Stimulated activated CD4-positive, alpha-beta T cell treated with anti-CD3 and anti-CD28 coated beads, Interleukin-15, amount 100 ng/mL, for 1 hour (primary cell): ENCODE measurements at regions not wholly inside any gene's neighbourhood (a gene's known extent, or its start where the extent isn't known, plus 50 kb on each side); places are given as distances from the start of the nearest gene placed in this dataset.

Experiments
- DNase-seq, 2 donors: peaks; one replicate each; pipeline ENCODE4 v3.0.0-alpha.2; 2020; ENCODE audit warnings: low read depth in 1 of 2, low spot score in 1 of 2

DNA sequence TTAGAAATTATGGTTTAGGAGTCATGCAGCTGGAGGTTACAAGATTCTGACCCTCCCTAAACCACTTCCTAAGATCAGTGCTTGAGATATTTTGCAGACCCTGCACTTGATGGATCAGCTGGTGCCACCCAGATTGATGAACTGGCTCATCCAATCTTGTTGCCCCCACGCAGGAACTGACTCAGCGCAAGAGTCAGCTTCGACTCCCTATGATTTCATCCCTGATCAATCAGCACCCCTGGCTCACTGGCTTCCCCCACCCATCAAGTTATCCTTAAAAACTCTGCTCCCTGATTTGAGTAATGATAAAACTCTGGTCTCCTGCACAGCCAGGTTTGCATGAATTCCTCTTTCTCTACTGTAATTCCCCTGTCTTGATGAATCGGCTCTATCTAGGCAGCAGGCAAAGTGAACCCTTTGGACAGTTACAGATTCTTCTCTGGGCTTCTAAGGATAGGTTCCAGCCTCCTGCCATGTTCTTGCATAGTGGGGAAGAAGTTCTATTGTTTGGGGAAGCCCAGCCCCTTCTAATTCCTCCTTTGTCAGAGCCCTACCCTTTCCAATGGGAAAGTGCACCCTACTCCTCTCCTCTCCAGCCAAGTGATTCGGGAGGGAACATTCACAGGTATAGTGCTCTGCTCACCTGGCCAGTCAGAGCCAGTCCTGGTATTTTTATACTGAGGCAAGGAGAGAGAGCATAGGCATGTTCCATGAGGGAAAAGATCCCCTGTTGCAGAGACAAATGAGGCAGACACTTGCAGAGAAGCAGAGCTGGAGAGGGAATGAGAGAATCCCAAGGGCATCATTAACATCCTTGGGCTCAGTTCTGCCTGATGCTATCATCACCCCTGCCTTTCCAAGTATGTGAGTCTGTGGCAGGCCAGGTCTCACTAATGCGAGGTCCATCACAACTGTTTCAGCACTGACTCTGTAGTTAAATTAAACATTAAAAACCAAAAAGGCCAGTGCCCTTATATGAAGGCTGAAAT, 224.4 kb upstream of the GALNT17 start:
- DNase-seq, result no peak

DNA sequence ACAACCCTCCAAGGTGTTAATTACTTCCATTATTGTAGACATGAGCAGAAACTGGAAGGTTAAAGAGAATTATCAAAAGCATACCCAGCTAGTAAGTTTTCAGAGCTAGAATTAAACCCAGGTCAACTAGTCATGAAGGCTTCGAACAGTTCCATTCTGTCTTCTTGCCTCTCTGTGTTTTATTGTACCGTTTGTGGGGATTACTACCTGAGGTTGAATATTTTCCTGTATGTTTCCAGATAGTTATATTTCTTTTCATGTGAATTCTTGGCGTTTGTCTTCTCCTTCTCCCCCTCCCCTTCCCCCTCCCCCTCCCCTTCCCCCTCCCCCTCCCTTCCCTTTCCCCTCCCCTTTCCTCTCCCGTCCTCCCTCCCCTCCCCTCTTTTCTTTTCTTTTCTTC, 218.0 kb upstream of the GALNT17 start:
- no peak for DNase-seq

GRCh38 chr7:70915067-70915466, 216.9 kb upstream of the GALNT17 start:
- DNase-seq, result no peak

GRCh38 chr7:70919481-70920073, 212.4 kb upstream of the GALNT17 start:
- DNase-seq, result no peak

- no peak for DNase-seq
Measured at GRCh38 chr7:70920876-70921275, 211.1 kb upstream of the GALNT17 start.

DNA sequence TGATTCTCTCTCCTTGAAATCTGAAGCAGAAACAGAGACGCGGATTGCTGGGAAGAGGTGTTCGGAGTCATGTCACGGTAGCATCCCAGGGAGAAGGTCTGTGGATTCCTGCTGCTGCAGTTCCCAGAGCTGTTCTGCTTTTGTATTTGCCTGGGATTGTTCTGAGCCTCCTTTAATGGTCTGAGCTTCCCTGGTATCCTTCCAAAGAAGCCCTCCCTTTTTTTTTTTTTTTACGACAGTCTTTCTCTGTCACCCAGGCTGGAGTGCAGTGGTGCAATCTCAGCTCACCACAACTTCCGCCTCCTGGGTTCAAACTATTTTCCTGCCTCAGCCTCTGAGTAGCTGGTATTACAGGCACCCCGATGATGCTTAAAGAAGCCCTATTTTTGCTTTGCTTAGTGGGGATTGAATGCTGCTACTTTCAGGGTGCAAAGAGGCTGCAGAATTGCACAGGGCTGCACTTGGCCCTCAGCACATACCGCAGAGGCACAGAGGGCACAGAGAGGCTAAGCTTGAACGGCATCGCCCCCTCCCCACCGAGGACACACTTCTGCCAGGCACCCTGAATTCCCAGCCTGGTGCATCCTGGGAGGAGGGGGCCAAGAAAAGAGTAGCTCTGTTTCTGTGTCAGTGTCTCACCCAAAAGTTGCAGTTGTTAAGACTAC, 208.6 kb upstream of the GALNT17 start:
- no peak for DNase-seq

DNA sequence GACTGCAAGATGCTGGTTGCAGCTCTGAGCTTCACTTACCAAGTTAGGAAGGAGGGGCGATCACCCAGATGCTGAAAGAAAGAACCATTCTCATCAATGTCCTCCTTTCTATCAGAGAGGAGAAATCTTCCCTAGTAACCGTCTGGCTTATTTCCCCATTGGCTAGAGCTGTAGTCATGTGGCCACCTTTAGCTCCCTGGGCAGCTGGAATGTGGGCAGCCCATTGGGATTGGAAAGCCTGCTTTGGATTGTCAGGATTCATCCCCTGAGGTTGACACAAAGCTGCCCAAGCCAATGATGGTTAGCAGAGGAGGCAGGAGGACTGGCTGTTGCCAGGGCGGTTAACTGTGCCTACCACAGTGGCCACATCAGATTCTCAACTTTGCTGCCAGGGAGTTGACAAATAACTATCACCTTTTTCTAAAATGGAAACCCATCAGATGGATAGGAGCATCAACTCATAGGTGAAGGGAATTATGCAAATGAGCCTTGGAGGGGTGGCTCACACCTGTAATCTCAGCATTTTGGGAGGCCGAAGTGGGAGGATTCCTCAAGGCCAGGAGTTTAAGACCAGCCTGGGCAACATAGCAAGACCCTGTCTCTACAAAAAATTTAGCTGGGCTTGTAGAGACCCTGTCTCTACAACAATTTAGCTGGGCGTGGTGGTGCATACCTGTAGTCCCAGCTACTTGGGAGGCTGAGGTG, 206.4 kb upstream of the GALNT17 start:
- DNase-seq, result no peak

DNA sequence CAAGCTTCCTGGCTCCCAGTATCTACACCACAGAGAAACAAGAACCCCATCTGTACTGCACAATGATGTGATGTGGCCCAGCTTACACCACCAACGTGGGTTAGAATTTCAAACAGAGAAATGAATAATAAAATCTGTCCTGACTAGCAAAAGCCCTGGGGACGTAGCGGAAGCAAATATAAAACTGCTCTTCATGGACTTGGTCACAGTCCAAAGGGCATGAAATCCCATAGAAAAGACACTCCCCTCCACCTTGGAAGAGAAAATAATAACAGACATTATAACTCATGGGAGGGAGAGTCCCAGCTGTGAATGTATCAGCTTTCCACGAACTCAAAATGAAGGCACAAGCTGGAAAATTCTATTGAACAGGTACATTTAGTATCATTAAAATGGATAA, 205.3 kb upstream of the GALNT17 start:
- DNase-seq, result no peak

DNA sequence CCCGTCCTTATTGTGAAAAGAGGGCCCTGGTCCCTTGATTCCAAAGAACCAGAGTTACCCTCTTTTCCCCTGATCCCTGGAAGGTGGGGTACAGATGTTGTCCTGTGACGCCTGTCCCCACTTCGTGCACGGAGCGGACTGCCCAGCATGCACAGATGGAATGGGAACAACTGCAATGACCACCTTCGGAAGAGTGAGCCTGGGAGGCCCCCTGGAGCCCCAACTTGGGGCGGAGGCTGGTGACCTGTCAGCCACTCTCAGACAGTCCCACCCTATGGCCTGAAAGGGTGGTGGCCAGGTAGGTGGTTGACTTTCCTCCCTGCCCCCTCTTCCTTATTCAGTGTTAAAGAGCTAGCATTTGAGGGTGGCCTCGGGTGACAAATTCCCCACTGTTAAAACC, 196.6 kb upstream of the GALNT17 start:
- DNase-seq, result no peak

DNA sequence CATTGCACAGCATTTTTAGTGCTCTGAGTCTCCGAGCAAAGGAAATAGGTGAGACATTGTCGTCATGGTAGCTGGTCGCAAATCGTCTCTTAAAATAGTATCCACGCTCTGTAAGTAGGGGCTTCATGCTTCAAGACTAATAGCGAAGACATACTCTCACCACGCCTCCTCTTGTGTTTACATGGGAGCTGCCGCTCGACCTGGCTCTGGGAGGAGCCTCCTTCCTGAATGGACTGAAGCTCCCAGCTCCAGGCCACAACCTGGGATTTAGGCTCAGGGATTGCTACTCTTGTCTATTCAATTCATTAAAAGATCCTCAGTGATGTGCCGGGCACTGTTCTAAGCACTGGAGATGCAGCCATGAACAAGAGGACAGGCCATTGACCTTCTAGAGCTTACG, 196.1 kb upstream of the GALNT17 start:
- DNase-seq, result no peak

DNA sequence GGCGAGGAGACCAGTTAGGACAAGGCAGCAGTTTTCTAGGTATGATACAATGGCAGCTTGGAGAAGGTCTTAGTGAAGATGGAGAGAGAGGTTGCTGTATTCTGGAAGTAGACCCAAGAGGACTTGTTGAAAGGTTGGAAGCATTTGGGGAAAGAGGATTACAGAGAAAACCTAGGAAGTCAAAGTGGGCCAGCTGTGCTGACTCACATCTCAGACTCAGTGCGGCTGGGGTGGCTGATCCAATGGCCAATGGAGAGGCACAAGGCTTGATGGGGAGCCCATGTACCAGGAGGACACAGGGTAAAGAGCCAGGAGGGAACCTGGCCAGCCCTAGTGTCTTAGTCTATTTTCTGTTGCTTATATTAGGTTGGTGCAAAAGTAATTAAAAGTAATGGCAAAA, 194.5 kb upstream of the GALNT17 start:
- DNase-seq, result no peak

DNA sequence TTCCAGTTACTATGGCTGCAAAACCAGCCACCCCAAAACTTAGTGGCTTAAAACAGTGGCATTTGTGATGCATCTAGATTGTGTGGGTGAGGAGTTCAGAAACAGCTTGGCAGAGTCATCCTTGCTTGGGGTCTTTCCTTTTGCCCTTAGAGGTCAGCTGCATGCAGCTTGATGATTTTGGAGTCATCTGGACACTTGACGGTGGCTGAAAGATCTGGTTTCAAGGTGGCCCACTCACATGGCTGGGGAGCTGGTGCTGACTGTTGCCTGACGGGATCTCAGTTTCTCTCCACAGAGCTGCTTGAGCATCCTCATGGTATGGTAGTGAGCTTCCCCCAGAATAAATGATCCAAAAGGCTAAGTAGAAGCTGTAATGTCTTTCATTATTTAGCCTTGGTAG, 191.3 kb upstream of the GALNT17 start:
- no peak for DNase-seq

GRCh38 chr7:70942791-70943190, 189.2 kb upstream of the GALNT17 start:
- no peak for DNase-seq

- DNase-seq, result no peak
Measured at GRCh38 chr7:70944516-70944915, 187.4 kb upstream of the GALNT17 start.

DNA sequence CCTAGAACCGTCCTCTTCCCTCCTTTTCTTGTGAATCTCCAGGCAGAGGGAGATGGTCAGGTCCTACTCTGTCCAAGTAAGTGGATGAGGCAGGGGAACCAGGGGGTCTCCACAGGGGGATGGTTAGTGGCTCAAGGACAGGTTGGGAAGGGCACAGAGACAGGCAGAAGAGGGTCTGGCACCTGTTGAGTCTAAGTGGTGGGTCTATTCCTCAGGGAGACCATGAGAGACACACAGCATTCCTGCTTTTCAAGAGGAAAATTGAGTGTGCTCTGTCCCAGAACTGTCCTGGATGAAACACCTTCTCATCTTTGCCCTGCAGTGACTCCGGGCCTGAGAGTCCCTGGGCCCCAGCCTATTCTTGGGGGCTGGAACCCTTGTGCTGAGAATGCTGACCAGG, 184.8 kb upstream of the GALNT17 start:
- DNase-seq, result no peak

DNA sequence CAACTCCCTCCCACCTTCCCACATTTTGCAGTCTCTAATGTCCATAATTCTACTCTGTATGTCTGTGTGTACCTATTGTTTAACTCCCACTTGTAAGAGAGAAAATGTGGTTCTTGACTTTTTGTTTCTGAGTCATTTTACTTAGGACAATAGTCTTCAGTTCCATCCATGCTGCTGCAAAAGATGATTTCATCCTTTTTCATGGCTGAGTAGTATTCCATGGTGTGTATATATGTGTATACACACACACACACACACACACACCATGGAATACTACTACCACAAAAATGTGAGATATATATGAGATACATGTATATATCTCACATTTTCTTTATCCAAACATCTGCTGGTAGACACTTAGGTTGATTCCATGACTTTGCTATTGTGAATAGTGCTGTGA, 182.1 kb upstream of the GALNT17 start:
- no peak for DNase-seq

DNA sequence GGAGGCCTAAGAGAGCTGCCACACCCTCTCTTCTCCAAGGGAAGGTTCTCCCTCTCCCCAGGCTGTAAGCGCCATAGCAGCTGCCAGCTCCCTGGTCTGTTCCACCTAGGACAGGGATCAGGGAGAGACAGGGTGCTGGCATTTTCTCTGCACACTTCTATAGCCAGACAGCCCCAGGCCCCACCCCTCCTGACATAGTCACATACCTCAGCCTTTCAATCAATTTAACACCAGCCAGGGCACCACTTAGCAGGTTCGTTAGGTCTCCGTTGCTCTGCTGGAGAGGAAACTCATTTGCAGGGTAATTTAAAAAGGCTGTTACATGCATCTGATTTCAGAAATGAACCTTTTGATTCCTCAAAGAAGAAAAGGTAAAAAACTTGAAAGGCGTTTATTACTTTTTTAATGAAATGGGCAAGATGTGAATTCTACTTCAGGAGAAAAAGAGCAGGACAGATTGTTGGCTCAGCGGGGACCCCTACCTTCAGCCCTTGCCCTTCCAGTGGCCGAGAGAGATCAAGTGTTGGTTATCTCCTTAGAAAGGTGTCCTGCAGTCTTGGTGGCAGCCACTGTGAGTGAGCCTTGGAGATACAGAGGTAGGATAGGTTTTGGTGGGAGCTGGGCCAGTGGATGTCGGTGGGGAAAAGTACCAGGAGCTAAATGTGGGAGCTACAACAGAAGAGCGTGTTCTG, 180.5 kb upstream of the GALNT17 start:
- no peak for DNase-seq

DNA sequence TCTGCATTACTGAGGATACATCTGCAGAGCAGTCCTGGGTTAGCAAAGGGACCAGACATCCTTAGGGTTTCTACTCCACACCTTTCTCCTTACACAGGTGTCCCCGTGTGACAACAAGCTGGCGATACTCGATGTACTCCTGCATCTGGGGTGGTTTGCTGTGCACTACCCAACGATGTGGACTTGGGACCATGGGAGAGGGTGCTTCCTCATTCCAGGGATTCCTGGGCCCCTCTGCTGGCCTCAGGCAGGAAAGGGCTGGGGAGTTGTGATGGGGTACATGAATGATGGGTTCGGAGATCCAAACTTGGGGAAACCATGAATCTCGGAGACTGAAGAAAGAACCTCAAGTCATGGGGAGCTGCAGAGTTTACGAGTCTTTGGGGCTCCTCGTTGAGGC, 179.6 kb upstream of the GALNT17 start:
- DNase-seq, result no peak

DNA sequence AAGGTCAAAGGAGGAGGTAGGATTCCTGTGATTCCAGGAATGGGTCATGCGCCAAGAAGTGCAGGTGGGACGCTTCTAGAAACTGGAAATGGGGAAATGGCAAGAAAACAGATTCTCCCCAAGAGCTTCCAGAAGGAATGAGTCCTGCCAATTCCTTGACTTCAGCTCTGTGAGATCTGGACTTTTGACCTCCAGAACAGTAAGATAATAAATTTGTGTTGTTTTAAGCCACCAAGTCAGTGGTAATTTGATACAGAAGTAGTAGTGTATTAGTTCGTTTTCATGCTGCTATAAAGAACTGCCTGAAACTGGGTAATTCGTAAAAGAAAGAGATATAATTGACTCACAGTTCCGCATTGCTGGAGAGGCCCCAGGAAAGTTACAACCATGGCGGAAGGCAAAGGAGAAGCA, 178.6 kb upstream of the GALNT17 start:
- no peak for DNase-seq

GRCh38 chr7:70953796-70954195, 178.1 kb upstream of the GALNT17 start:
- no peak for DNase-seq

DNA sequence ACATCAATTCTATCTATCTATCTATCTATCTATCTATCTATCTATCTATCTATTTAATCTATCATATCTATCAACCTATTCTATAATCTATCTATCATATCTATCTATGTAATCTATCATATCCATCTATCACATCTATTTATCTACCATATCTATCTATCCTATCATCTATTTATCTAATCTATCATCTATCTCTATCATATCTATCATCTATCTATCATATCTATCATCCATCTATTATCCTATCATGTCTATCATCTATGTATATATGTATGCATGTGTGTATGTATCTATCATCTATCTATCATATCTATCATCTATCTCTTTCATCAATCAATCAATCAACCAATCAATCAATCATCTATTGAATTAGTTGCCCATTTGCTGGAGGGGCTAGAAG, 159.3 kb upstream of the GALNT17 start:
- no peak for DNase-seq
